ENCODE measurements at regions not wholly inside any gene's neighbourhood (a gene's known extent, or its start where the extent isn't known, plus 50 kb on each side); places are given as distances from the start of the nearest gene placed in this dataset.
"Not testable (repeated sequence)": the region's sequence is repeated elsewhere in the genome, so short reads cannot be mapped to it uniquely, and the experiment has no call there.

DNA sequence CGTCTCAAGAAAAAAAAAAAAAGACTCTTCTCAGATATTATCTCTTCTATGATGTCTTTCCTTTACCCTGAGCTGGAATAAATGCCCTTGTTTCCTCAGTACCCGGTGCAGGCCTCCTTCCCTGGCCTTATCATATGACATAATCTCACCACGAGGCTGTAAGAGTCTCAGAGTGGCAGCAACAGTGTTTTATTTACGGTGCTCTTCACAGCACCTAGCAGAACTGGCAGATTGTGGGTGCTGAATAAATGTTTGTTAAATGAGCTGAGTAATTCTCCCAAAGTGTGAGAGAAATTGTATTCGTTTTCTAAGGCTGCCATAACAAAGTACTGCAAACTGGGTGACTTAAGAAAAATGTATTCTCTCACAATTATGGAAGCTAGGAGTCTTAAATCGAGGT, 82.8 kb upstream of the CD28 start:
- peaks cover 23% of the 10 kb centered on the region for H3K4me1 Mint-ChIP-seq (ENCODE audit: low read depth, unreplicated experiment)
- ChIA-PET CTCF (no interaction called here), POLR2A (interaction anchor here (0.6 kb wide), 1 partner anchor 18 kb away, joined by 6 read pairs; no protein-coding TSS in a partner anchor)
- no TSS peak for BruUV-seq (replicated peaks)
- no peaks in the 10 kb centered on the region for H3K27me3 Mint-ChIP-seq (ENCODE audit: insufficient read depth, unreplicated experiment)
- no peaks in the 10 kb centered on the region for H3K36me3 Mint-ChIP-seq (ENCODE audit: insufficient read depth, unreplicated experiment)
- no peaks in the 10 kb centered on the region for H3K9me3 ChIP-seq
- H3K4me3 Mint-ChIP-seq (ENCODE audit: unreplicated experiment) = no peak overlapping the region
- no peak overlapping the region for H3K4me3 ChIP-seq (ENCODE audit: low read depth, low read length)
- no peaks in the 10 kb centered on the region for H3K27me3 ChIP-seq (replicated peaks; ENCODE audit: control insufficient read depth, insufficient read depth, low read length)
- no peaks in the 10 kb centered on the region for H3K36me3 ChIP-seq (ENCODE audit: control insufficient read depth, insufficient read depth, low read length)
- H3K27ac Mint-ChIP-seq (ENCODE audit: unreplicated experiment) = no peak overlapping the region
- TF ChIP-seq, protein P1, sequence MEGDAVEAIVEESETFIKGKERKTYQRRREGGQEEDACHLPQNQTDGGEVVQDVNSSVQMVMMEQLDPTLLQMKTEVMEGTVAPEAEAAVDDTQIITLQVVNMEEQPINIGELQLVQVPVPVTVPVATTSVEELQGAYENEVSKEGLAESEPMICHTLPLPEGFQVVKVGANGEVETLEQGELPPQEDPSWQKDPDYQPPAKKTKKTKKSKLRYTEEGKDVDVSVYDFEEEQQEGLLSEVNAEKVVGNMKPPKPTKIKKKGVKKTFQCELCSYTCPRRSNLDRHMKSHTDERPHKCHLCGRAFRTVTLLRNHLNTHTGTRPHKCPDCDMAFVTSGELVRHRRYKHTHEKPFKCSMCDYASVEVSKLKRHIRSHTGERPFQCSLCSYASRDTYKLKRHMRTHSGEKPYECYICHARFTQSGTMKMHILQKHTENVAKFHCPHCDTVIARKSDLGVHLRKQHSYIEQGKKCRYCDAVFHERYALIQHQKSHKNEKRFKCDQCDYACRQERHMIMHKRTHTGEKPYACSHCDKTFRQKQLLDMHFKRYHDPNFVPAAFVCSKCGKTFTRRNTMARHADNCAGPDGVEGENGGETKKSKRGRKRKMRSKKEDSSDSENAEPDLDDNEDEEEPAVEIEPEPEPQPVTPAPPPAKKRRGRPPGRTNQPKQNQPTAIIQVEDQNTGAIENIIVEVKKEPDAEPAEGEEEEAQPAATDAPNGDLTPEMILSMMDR (IDR thresholded peaks at IDR 0.05; ENCODE audit: insufficient read depth in 1 of 2, low read depth in 1 of 2, low read length in 1 of 2, severe bottlenecking in 1 of 2, unreplicated experiment in 1 of 2) = no peak
- no peak for DNase-seq
- intact Hi-C loops (cut with micrococcal nuclease; ENCODE audit: unreplicated experiment) = no loop called here
- H3K4me1 ChIP-seq = peaks cover 21% of the 10 kb centered on the region
- no peaks in the 10 kb centered on the region for H3K9me3 Mint-ChIP-seq (ENCODE audit: unreplicated experiment)

DNA sequence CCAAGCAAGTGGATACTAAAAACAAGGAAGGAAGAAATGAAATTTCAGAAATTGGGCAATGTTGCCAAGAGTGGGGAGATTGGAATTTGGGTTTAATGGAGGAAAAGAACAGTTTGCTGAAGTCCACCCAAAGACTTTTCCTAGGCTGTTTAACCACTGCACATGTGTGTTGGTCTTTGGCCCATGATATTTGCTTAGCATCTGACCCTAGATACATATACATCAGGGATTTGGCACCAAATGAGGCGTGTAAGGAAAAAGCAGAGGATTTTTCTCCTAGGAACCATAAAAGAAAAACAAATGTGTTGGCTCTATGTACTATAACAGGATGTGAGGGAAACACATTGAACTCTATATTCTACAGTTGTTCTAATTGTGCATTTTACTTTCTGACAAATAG, 80.7 kb upstream of the CD28 start:
- Mint-ChIP-seq H3K36me3 (ENCODE audit: insufficient read depth, unreplicated experiment) (no peaks in the 10 kb centered on the region), H3K9me3 (ENCODE audit: unreplicated experiment) (no peaks in the 10 kb centered on the region), H3K27me3 (ENCODE audit: insufficient read depth, unreplicated experiment) (no peaks in the 10 kb centered on the region), H3K4me1 (ENCODE audit: low read depth, unreplicated experiment) (peaks cover 23% of the 10 kb centered on the region), H3K4me3 (ENCODE audit: unreplicated experiment) (no peak overlapping the region), H3K27ac (ENCODE audit: unreplicated experiment) (no peak overlapping the region)
- Histone ChIP-seq H3K9me3 (no peaks in the 10 kb centered on the region), H3K4me3 (ENCODE audit: low read depth, low read length) (no peak overlapping the region), H3K4me1 (peaks cover 21% of the 10 kb centered on the region), H3K36me3 (ENCODE audit: control insufficient read depth, insufficient read depth, low read length) (no peaks in the 10 kb centered on the region), H3K27me3 (replicated peaks; ENCODE audit: control insufficient read depth, insufficient read depth, low read length) (no peaks in the 10 kb centered on the region)
- CTCF ChIA-PET = no interaction called here
- BruUV-seq (replicated peaks) = no TSS peak
- POLR2A ChIA-PET = no interaction called here
- intact Hi-C loops (cut with micrococcal nuclease; ENCODE audit: unreplicated experiment) = no loop called here
- TF ChIP-seq, protein P1 (IDR thresholded peaks at IDR 0.05; ENCODE audit: insufficient read depth in 1 of 2, low read depth in 1 of 2, low read length in 1 of 2, severe bottlenecking in 1 of 2, unreplicated experiment in 1 of 2) = no peak
- no peak for DNase-seq

DNA sequence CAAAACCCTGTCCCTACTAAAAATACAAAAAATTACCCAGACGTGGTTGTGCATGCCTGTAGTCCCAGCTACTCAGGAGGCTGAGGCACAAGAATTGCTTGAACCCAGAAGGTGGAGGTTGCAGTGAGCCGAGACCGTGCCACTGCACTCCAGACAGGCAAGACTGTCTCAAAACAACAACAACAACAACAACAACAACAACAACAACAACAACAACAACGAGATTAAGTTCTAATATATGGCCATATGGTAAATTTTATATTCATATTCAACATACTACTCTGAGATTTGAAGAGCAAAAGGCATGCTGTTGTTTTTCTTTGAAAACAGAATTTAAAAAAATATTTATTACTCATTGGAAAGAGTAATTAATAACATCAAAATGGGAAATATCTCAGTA, 80.2 kb upstream of the CD28 start:
- H3K9me3 Mint-ChIP-seq (ENCODE audit: unreplicated experiment); H3K27ac Mint-ChIP-seq (ENCODE audit: unreplicated experiment); H3K27me3 Mint-ChIP-seq (ENCODE audit: insufficient read depth, unreplicated experiment); H3K36me3 ChIP-seq (ENCODE audit: control insufficient read depth, insufficient read depth, low read length); intact Hi-C loops (cut with micrococcal nuclease; ENCODE audit: unreplicated experiment); BruUV-seq (replicated peaks); H3K9me3 ChIP-seq; H3K4me3 ChIP-seq (ENCODE audit: low read depth, low read length); H3K27me3 ChIP-seq (replicated peaks; ENCODE audit: control insufficient read depth, insufficient read depth, low read length); H3K36me3 Mint-ChIP-seq (ENCODE audit: insufficient read depth, unreplicated experiment); DNase-seq; H3K4me3 Mint-ChIP-seq (ENCODE audit: unreplicated experiment); CTCF ChIA-PET; POLR2A ChIA-PET: not testable (repeated sequence)
- H3K4me1 Mint-ChIP-seq (ENCODE audit: low read depth, unreplicated experiment) = peaks cover 23% of the 10 kb centered on the region
- H3K4me1 ChIP-seq = peaks cover 25% of the 10 kb centered on the region

Data from Caco-2 (cell line).